CD4-positive, alpha-beta T cell (primary cell): ENCODE measurements at regions not wholly inside any gene's neighbourhood (a gene's known extent, or its start where the extent isn't known, plus 50 kb on each side); places are given as distances from the start of the nearest gene placed in this dataset.

Source experiments
- ATAC-seq: fragments of 200-7000 bp; cut with Tn5 transposase; one replicate; pipeline ENCODE4 v1.10.0; 2022; ENCODE audit warnings: mild to moderate bottlenecking; ENCODE audit not compliant: poor library complexity
- CTCF ChIA-PET: fragments of 350-600 bp; sonication (Branson Sonifier 250); formaldehyde crosslinking; loops from one replicate; lab custom pipeline; 2021; ENCODE audit warnings: antibody characterized with exemption, inconsistent platforms; lab: Charles Lee
- POLR2A ChIA-PET: fragments of 350-600 bp; sonication (Branson Sonifier 250); formaldehyde crosslinking; loops from one replicate; lab custom pipeline; 2021; ENCODE audit warnings: antibody characterized with exemption, inconsistent platforms; lab: Charles Lee
- DNase-seq, 14 experiments: peaks; one replicate each; pipeline ENCODE4 v3.0.0-alpha.2; 2013 to 2020; ENCODE audit warnings: mixed read lengths in 2 of 14
- H3K27ac ChIP-seq, 2 donors: one replicate each; pipeline versions ENCODE4 v1.5.1 to v1.7.0; 2013; ENCODE audit warnings: low read length in 2 of 2, low read depth in 1 of 2, mild to moderate bottlenecking in 1 of 2
- H3K27me3 ChIP-seq, 2 experiments: 1 replicate in 1 of 2; 2 replicates in 1 of 2; pipeline versions ENCODE4 v1.6.1 to v1.7.0; 2013; ENCODE audit warnings: low read length in 2 of 2, control low read depth in 1 of 2, mild to moderate bottlenecking in 1 of 2, moderate library complexity in 1 of 2; ENCODE audit not compliant: insufficient read depth in 2 of 2, control insufficient read depth in 1 of 2
- H3K36me3 ChIP-seq: one replicate; pipeline ENCODE4 v1.6.1; 2013; ENCODE audit warnings: low read length, control low read depth; ENCODE audit not compliant: insufficient read depth
- H3K4me1 ChIP-seq: one replicate; pipeline ENCODE4 v1.6.1; 2013; ENCODE audit warnings: low read length, control low read depth; ENCODE audit not compliant: insufficient read depth
- H3K4me3 ChIP-seq: one replicate; pipeline ENCODE4 v1.5.1; 2013; ENCODE audit warnings: mild to moderate bottlenecking, low read length, moderate library complexity
- H3K9me3 ChIP-seq, 2 experiments: 1 replicate in 1 of 2; 2 replicates in 1 of 2; pipeline versions ENCODE4 v1.6.1 to v1.7.0; 2013; ENCODE audit warnings: low read length in 2 of 2, mild to moderate bottlenecking in 2 of 2, control low read depth in 1 of 2, moderate library complexity in 1 of 2; ENCODE audit not compliant: control insufficient read depth in 1 of 2, insufficient read depth in 1 of 2
- H3K27ac Mint-ChIP-seq: one replicate; pipeline ENCODE4 v1.8.0; 2020; ENCODE audit warnings: mixed read lengths
- H3K27me3 Mint-ChIP-seq: one replicate; pipeline ENCODE4 v1.8.0; 2021; ENCODE audit warnings: mixed read lengths
- H3K36me3 Mint-ChIP-seq: one replicate; pipeline ENCODE4 v1.8.0; 2021; ENCODE audit warnings: low read depth, mixed read lengths
- H3K4me1 Mint-ChIP-seq: one replicate; pipeline ENCODE4 v1.8.0; 2021; ENCODE audit warnings: low read depth, mixed read lengths
- H3K4me3 Mint-ChIP-seq: one replicate; pipeline ENCODE4 v1.8.0; 2020; ENCODE audit warnings: mild to moderate bottlenecking, mixed read lengths
- H3K9me3 Mint-ChIP-seq: one replicate; pipeline ENCODE4 v1.8.0; 2020; ENCODE audit warnings: mixed read lengths
- CTCF ChIP-seq: fragments of 200-600 bp; IDR thresholded peaks from one replicate; pipeline ENCODE4 v1.8.0; 2022; ENCODE audit warnings: antibody characterized with exemption, mild to moderate bottlenecking
- intact Hi-C, 2 experiments: fragments of 100-400 bp; cut with DNase I in 1 of 2; cut with micrococcal nuclease in 1 of 2; formaldehyde crosslinking; loops; one replicate each; pipeline versions ENCODE4 v1.15.1 to v1.9.0; 2023 to 2025; cut with DNase I, micrococcal nuclease

DNA sequence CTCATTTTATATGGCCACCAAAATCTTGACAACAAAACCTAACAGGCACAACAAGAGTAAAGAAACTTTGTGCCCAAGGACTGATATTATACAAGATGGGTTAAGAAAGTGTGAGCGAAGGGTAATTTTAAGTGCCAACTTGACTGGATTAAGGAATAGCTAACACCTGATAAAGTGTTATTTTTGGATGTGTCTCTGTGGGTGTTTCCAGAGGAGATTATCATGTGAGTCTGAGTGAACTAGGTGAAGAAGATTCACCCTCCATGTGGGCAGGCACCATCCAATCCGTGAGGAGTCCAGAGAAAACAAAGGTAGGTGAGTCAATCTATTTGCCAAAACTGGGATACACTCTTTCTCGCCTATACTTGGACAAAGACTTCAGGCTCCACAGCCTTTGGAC is 461.6 kb downstream of the ETS1 start:
- DNase-seq (no peak), ATAC-seq (no peak)
- Mint-ChIP-seq H3K36me3 (no peaks in the 10 kb centered on the region), H3K27ac (no peak overlapping the region), H3K4me1 (peaks cover 8% of the 10 kb centered on the region), H3K4me3 (no peak overlapping the region), H3K9me3 (no peaks in the 10 kb centered on the region), H3K27me3 (no peaks in the 10 kb centered on the region)
- Histone ChIP-seq H3K4me1 (no peaks in the 10 kb centered on the region), H3K27me3 (no peaks in the 10 kb centered on the region), H3K27ac (no peak overlapping the region), H3K9me3 (no peaks in the 10 kb centered on the region), H3K4me3 (no peak overlapping the region), H3K36me3 (no peaks in the 10 kb centered on the region)
- POLR2A ChIA-PET = no interaction called here
- CTCF ChIA-PET = no interaction called here
- intact Hi-C loops = no loop called here
- no peak for TF ChIP-seq CTCF

DNA sequence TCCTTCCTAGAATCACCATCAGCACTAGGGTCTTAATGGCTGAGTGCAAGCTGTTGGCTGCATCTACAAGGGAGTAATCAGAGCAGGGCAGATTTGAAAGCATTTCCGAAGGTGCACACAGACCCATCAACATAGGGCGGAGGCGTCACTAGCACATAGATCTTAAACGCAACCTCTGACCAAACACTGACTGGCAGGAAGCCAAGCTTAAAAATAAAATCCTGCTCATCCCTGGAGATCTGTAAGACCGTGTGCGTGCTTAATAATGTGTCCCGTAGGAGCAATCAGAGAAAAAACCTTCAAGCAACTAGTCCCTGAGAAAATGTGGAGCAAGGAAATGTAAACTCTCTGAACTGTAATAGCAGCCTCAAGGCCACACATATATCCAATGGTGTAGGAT is 470.5 kb downstream of the ETS1 start:
- no peak overlapping the region for H3K4me3 Mint-ChIP-seq
- TF ChIP-seq CTCF = no peak
- no peaks in the 10 kb centered on the region for H3K9me3 Mint-ChIP-seq
- CTCF ChIA-PET = no interaction called here
- H3K27me3 Mint-ChIP-seq = no peaks in the 10 kb centered on the region
- Histone ChIP-seq H3K27ac (no peak overlapping the region), H3K4me3 (no peak overlapping the region), H3K36me3 (no peaks in the 10 kb centered on the region), H3K9me3 (peaks cover 0 to 3% of the 10 kb centered on the region in 2 experiments), H3K4me1 (no peaks in the 10 kb centered on the region), H3K27me3 (no peaks in the 10 kb centered on the region)
- H3K36me3 Mint-ChIP-seq = no peaks in the 10 kb centered on the region
- ATAC-seq (no peak), DNase-seq (no peak)
- intact Hi-C loops = no loop called here
- H3K27ac Mint-ChIP-seq = no peak overlapping the region
- H3K4me1 Mint-ChIP-seq = no peaks in the 10 kb centered on the region
- POLR2A ChIA-PET = interaction anchor here (0.8 kb wide), 1 partner anchor 92 kb away, joined by 3 read pairs; no protein-coding TSS in a partner anchor

DNA sequence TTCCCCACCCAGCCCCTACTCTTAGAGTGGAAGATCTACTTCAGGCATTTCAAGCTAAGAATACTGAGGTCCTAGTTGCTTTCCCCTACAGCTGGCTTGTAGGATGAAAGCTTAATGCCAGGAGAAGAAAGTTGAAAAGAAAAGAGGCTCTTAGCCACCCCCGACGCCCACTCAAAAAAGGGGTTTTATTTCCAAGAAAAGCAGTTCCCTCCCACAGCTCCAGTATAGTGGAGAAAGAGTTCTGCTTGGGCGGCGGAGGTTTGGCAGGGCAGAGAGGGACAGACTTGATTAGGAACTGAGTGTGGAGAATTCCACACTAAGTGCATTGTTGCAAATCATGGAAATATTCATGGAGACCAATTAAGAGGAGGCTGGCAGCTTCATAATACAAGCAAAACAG is 470.9 kb downstream of the ETS1 start:
- no peak for TF ChIP-seq CTCF
- H3K4me1 ChIP-seq = no peaks in the 10 kb centered on the region
- no peak overlapping the region for H3K27ac ChIP-seq
- POLR2A ChIA-PET = interaction anchor here (0.8 kb wide), 1 partner anchor 91 kb away, joined by 3 read pairs; no protein-coding TSS in a partner anchor
- H3K27me3 Mint-ChIP-seq = no peaks in the 10 kb centered on the region
- no peak overlapping the region for H3K4me3 Mint-ChIP-seq
- H3K36me3 Mint-ChIP-seq = no peaks in the 10 kb centered on the region
- no peaks in the 10 kb centered on the region for H3K27me3 ChIP-seq
- H3K9me3 ChIP-seq = peaks cover 0 to 3% of the 10 kb centered on the region in 2 experiments
- intact Hi-C loops = no loop called here
- no peaks in the 10 kb centered on the region for H3K4me1 Mint-ChIP-seq
- CTCF ChIA-PET = no interaction called here
- DNase-seq = no peak
- ATAC-seq = no peak
- no peak overlapping the region for H3K4me3 ChIP-seq
- H3K27ac Mint-ChIP-seq = no peak overlapping the region
- no peaks in the 10 kb centered on the region for H3K9me3 Mint-ChIP-seq
- no peaks in the 10 kb centered on the region for H3K36me3 ChIP-seq
